H9 (cell line): ENCODE measurements at regions not wholly inside any gene's neighbourhood (a gene's known extent, or its start where the extent isn't known, plus 50 kb on each side); places are given as distances from the start of the nearest gene placed in this dataset.

Source experiments
- DNase-seq: peaks from one replicate; pipeline ENCODE4 v3.0.0-alpha.2; 2017
- H2AFZ ChIP-seq: one replicate; pipeline ENCODE4 v1.6.1; 2013; ENCODE audit warnings: mild to moderate bottlenecking, low read length, control low read depth, moderate library complexity
- H2AK5ac ChIP-seq: 2 replicates; pipeline ENCODE4 v1.6.1; 2013; ENCODE audit warnings: low read length, control low read depth, mixed read lengths; ENCODE audit not compliant: insufficient read length
- H2BK120ac ChIP-seq: one replicate; pipeline ENCODE4 v1.6.1; 2013; ENCODE audit warnings: low read depth, mild to moderate bottlenecking, low read length, control low read depth, inconsistent platforms; ENCODE audit not compliant: poor library complexity, severe bottlenecking
- H2BK12ac ChIP-seq: 2 replicates; pipeline ENCODE4 v1.6.1; 2013; ENCODE audit warnings: low read length, control low read depth, mixed read lengths, low read depth; ENCODE audit not compliant: insufficient read length
- H2BK15ac ChIP-seq: 2 replicates; pipeline ENCODE4 v1.6.1; 2013; ENCODE audit warnings: low read depth, low read length, control low read depth
- H2BK20ac ChIP-seq: one replicate; pipeline ENCODE4 v1.6.1; 2013; ENCODE audit warnings: low read depth, mild to moderate bottlenecking, low read length, control low read depth, inconsistent platforms; ENCODE audit not compliant: poor library complexity, severe bottlenecking
- H2BK5ac ChIP-seq: 2 replicates; pipeline ENCODE4 v1.6.1; 2013; ENCODE audit warnings: low read length, control low read depth, mixed read lengths; ENCODE audit not compliant: insufficient read length
- H3K14ac ChIP-seq: 2 replicates; pipeline ENCODE4 v1.6.1; 2013; ENCODE audit warnings: low read length, control low read depth; ENCODE audit not compliant: insufficient read depth
- H3K18ac ChIP-seq: 2 replicates; pipeline ENCODE4 v1.6.1; 2013; ENCODE audit warnings: low read depth, mild to moderate bottlenecking, mixed read lengths, low read length, control low read depth; ENCODE audit not compliant: insufficient read length
- H3K23ac ChIP-seq: 2 replicates; pipeline ENCODE4 v1.6.1; 2013; ENCODE audit warnings: low read length, control low read depth, mixed read lengths, low read depth; ENCODE audit not compliant: insufficient read length
- H3K23me2 ChIP-seq: 2 replicates; pipeline ENCODE4 v1.6.1; 2013; ENCODE audit warnings: low read depth, mild to moderate bottlenecking, mixed read lengths, low read length, control low read depth; ENCODE audit not compliant: insufficient read length, poor library complexity, severe bottlenecking
- H3K27ac ChIP-seq: 2 replicates; pipeline ENCODE4 v1.5.1; 2013; ENCODE audit warnings: low read length, control low read depth, mixed read lengths, low read depth; ENCODE audit not compliant: insufficient read length
- H3K27me3 ChIP-seq: 2 replicates; pipeline ENCODE4 v1.6.1; 2013; ENCODE audit warnings: low read length, control low read depth, inconsistent platforms; ENCODE audit not compliant: insufficient read depth
- H3K4ac ChIP-seq: 2 replicates; pipeline ENCODE4 v1.6.1; 2013; ENCODE audit warnings: low read depth, mild to moderate bottlenecking, control low read depth, inconsistent platforms, low read length, moderate library complexity
- H3K4me1 ChIP-seq: 2 replicates; pipeline ENCODE4 v1.6.1; 2013; ENCODE audit warnings: low read length, control low read depth, inconsistent platforms; ENCODE audit not compliant: insufficient read depth
- H3K4me2 ChIP-seq: 2 replicates; pipeline ENCODE4 v1.6.1; 2013; ENCODE audit warnings: low read length, control low read depth, mixed read lengths; ENCODE audit not compliant: insufficient read length, insufficient read depth
- H3K56ac ChIP-seq: 2 replicates; pipeline ENCODE4 v1.6.1; 2013; ENCODE audit warnings: low read depth, mild to moderate bottlenecking, mixed read lengths, low read length, control low read depth; ENCODE audit not compliant: insufficient read length
- H3K79me1 ChIP-seq: 2 replicates; pipeline ENCODE4 v1.6.1; 2013; ENCODE audit warnings: low read depth, mild to moderate bottlenecking, moderate library complexity, low read length, control low read depth, inconsistent platforms; ENCODE audit not compliant: insufficient read depth, poor library complexity, severe bottlenecking
- H3K79me2 ChIP-seq: 2 replicates; pipeline ENCODE4 v1.6.1; 2013; ENCODE audit warnings: low read length, control low read depth, inconsistent platforms; ENCODE audit not compliant: insufficient read depth
- H3K9ac ChIP-seq: 2 replicates; pipeline ENCODE4 v1.6.1; 2013; ENCODE audit warnings: low read length, control low read depth, mixed read lengths; ENCODE audit not compliant: insufficient read length; ENCODE audit errors: extremely low read depth
- H3K9me3 ChIP-seq: one replicate; pipeline ENCODE4 v1.6.1; 2013; ENCODE audit warnings: low read depth, low read length, inconsistent platforms; ENCODE audit not compliant: control insufficient read depth
- H3T11ph ChIP-seq: one replicate; pipeline ENCODE4 v1.6.1; 2013; ENCODE audit warnings: mild to moderate bottlenecking, low read length, control low read depth, inconsistent platforms
- H4K20me1 ChIP-seq: one replicate; pipeline ENCODE4 v1.6.1; 2013; ENCODE audit not compliant: control insufficient read depth, insufficient read length, insufficient read depth
- H4K5ac ChIP-seq: 2 replicates; pipeline ENCODE4 v1.6.1; 2013; ENCODE audit warnings: low read depth, mild to moderate bottlenecking, mixed read lengths, low read length, control low read depth; ENCODE audit not compliant: insufficient read length
- H4K8ac ChIP-seq: replicated peaks from 2 replicates; pipeline ENCODE4 v1.6.1; 2013; ENCODE audit warnings: low read length, control low read depth, mixed read lengths, low read depth; ENCODE audit not compliant: insufficient read length
- H4K91ac ChIP-seq: 2 replicates; pipeline ENCODE4 v1.6.1; 2013; ENCODE audit warnings: low read depth, mild to moderate bottlenecking, moderate library complexity, mixed read lengths, low read length, control low read depth; ENCODE audit not compliant: insufficient read length
- H3K27ac Mint-ChIP-seq, 3 experiments: 2 replicates in 2 of 3; 3 replicates in 1 of 3; pipeline ENCODE4 v1.8.0; 2020 to 2021; ENCODE audit warnings: mixed read lengths in 3 of 3, mild to moderate bottlenecking in 1 of 3, moderate library complexity in 1 of 3
- H3K27me3 Mint-ChIP-seq: 2 replicates; pipeline ENCODE4 v1.8.0; 2021; ENCODE audit warnings: low read depth, mild to moderate bottlenecking, moderate library complexity, mixed read lengths
- H3K36me3 Mint-ChIP-seq, 3 experiments: 2 replicates in 2 of 3; 3 replicates in 1 of 3; pipeline ENCODE4 v1.8.0; 2020 to 2021; ENCODE audit warnings: low read depth in 3 of 3, mixed read lengths in 3 of 3; ENCODE audit not compliant: insufficient read depth in 1 of 3
- H3K4me1 Mint-ChIP-seq, 2 experiments: 2 replicates each; pipeline ENCODE4 v1.8.0; 2020; ENCODE audit warnings: mixed read lengths in 2 of 2
- H3K4me3 Mint-ChIP-seq, 2 experiments: 2 replicates in 1 of 2; 3 replicates in 1 of 2; pipeline ENCODE4 v1.8.0; 2020 to 2021; ENCODE audit warnings: mild to moderate bottlenecking in 2 of 2, mixed read lengths in 2 of 2, moderate library complexity in 1 of 2
- H3K9me3 Mint-ChIP-seq, 2 experiments: 2 replicates in 1 of 2; 3 replicates in 1 of 2; pipeline ENCODE4 v1.8.0; 2020; ENCODE audit warnings: mild to moderate bottlenecking in 2 of 2, mixed read lengths in 2 of 2, moderate library complexity in 1 of 2
- WGBS: extraction: QIAGEN DNeasy Blood & Tissue Kit; methylation state at CpG from one replicate; pipeline ENCODE4 v1.1.7; 2013; ENCODE audit warnings: missing lambda C conversion rate, low lambda C conversion rate, mixed read lengths; ENCODE audit not compliant: insufficient read length; ENCODE audit errors: extremely low coverage; 5-methylcytosine and 5-hydroxymethylcytosine counted together
- TF ChIP-seq, protein P1 (sequence below): fragments of 200-600 bp; sonication (generic); conservative IDR thresholded peaks from 3 replicates; pipeline ENCODE4 v1.8.0; 2021; ENCODE audit warnings: antibody characterized with exemption, mild to moderate bottlenecking

DNA sequence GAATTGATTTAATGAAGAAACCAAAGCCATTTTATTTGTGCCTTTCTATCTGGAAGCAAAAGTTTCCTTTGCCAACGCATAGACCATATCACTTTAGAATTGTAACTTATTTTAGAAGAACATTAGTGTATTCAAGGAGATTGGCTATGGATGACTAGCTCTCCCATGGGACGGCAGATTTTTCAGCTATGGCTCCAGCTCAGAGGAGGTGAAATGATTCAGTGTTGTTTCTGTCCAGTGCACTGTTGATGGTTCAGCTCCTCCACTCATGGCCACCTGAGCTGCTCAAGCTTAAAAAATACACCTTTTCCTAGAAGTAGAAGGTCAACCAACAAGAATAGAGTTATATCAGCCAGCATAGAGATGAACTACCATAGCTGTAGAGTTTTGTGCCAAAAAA, 1597.5 kb upstream of the PIK3C3 start:
- H2BK5ac ChIP-seq, result no peak overlapping the region
- H3K27me3 Mint-ChIP-seq, result no peaks in the 10 kb centered on the region; the same call in 1 of the 2 replicates
- no peaks in the 10 kb centered on the region for H3K79me1 ChIP-seq
- H3K9ac ChIP-seq, result no peak overlapping the region
- no peak overlapping the region for H4K5ac ChIP-seq
- no peaks in the 10 kb centered on the region for H3K36me3 Mint-ChIP-seq
- no peak overlapping the region for H2BK12ac ChIP-seq
- TF ChIP-seq, protein P1, sequence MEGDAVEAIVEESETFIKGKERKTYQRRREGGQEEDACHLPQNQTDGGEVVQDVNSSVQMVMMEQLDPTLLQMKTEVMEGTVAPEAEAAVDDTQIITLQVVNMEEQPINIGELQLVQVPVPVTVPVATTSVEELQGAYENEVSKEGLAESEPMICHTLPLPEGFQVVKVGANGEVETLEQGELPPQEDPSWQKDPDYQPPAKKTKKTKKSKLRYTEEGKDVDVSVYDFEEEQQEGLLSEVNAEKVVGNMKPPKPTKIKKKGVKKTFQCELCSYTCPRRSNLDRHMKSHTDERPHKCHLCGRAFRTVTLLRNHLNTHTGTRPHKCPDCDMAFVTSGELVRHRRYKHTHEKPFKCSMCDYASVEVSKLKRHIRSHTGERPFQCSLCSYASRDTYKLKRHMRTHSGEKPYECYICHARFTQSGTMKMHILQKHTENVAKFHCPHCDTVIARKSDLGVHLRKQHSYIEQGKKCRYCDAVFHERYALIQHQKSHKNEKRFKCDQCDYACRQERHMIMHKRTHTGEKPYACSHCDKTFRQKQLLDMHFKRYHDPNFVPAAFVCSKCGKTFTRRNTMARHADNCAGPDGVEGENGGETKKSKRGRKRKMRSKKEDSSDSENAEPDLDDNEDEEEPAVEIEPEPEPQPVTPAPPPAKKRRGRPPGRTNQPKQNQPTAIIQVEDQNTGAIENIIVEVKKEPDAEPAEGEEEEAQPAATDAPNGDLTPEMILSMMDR, result no peak
- H3T11ph ChIP-seq, result no peak overlapping the region
- H3K23ac ChIP-seq, result no peak overlapping the region
- H2BK120ac ChIP-seq, result no peak overlapping the region
- H3K27ac ChIP-seq, result no peak overlapping the region
- no peaks in the 10 kb centered on the region for H3K4me1 ChIP-seq
- H2AFZ ChIP-seq, result no peak overlapping the region
- no peak overlapping the region for H4K8ac ChIP-seq
- no peak overlapping the region for H2AK5ac ChIP-seq
- H3K4me2 ChIP-seq, result no peak overlapping the region
- no peak overlapping the region for H2BK15ac ChIP-seq
- no peaks in the 10 kb centered on the region for H3K23me2 ChIP-seq
- no peak overlapping the region for H3K4me3 Mint-ChIP-seq
- no peak overlapping the region for H3K18ac ChIP-seq
- H3K27me3 ChIP-seq, result no peaks in the 10 kb centered on the region
- H3K9me3 Mint-ChIP-seq, result no peaks in the 10 kb centered on the region; a peak in 1 of 5 replicates
- no peak overlapping the region for H3K14ac ChIP-seq
- H2BK20ac ChIP-seq, result no peak overlapping the region
- H3K4ac ChIP-seq, result no peak overlapping the region
- H4K91ac ChIP-seq, result no peak overlapping the region
- peaks cover 2 to 5% of the 10 kb centered on the region in 2 experiments; a peak in 3 of 4 replicates for H3K4me1 Mint-ChIP-seq
- no peaks in the 10 kb centered on the region for H3K79me2 ChIP-seq
- H3K56ac ChIP-seq, result no peak overlapping the region
- no peak for DNase-seq
- no peaks in the 10 kb centered on the region for H3K9me3 ChIP-seq
- H4K20me1 ChIP-seq, result no peaks in the 10 kb centered on the region
- H3K27ac Mint-ChIP-seq, result no peak overlapping the region
- no CpG with 5 or more reads among the region's 2 CpGs for WGBS
